HG03520 (cell line): ENCODE measurements at regions not wholly inside any gene's neighbourhood (a gene's known extent, or its start where the extent isn't known, plus 50 kb on each side); places are given as distances from the start of the nearest gene placed in this dataset.

Experiments
- ATAC-seq: cut with Tn5 transposase; IDR thresholded peaks from one replicate; pipeline ENCODE4 v1.9.1; 2021; ENCODE audit warnings: mild to moderate bottlenecking, moderate library complexity; ENCODE audit not compliant: unreplicated experiment

DNA sequence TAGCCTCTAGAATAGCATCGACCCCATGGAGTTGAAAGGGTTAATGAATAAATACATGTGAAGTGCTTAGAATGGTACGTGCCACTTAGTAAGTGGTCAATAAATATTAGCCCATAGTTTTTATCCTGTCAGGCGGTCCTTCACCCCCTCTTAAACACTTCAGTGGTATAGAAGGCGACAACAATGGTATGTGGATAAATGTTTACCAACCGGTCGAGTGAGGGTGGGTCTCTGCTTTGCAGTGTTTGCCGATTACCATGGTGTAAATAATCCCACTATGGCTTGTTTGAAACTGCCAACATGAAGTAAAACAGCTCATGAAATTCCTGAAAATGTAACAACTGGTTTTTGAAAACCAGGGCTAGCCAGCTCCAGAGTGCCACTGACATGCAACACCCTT, 541.2 kb downstream of the BUD13 start:
- no peak for ATAC-seq

DNA sequence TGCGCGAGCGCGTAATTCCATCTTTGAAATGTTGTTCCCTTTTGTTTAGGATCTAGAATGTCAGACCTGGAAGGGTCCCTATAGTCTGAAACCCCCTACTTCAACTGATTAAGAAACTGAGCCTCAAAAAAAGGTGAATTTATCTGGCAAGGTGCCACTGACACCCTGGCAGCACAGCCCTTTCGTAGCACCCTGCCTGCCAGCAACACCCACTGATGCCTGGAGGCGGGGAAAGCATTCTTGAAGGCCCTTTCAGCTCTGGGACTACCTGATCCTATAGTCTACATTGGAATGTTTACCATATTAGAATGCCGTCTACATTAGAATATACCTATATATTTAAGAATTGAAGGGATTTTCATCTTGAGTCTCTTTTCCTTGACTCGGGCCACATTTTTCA, 542.3 kb downstream of the BUD13 start:
- ATAC-seq = no peak

DNA sequence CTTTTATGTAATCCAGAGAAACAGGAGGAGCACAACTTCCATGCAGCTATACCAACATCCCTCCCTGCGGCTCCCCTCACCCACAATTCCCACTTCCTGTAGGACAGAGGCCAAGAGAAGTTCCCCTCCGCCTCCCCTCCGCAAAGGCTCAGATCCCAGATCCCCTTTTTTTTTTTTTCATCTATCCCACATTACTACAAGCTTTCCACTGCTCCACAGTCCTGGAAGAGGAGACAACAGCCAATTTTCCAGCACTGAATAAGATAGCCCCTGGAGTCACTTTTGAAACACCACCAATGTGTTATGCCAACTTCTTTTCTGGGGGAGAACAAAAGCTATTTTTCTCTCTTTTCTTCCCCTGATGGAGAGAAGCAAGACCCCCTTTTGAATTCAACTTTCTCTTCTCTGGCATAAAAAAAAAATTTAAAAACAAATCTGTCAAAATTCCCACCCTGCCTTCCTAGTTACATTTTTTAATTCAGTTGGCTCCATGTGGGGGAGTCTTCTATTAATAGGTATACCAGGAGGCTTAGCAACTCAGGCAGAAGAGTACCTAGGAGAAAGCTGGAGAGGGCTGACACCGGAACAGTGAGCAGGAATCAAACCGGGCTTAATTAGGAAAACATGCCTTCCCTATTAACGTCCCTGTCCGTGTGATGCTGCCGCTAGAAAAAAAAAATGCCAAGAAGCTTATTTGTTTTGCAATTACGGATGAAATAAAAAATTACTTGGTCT, 543.4 kb downstream of the BUD13 start:
- ATAC-seq = no peak

DNA sequence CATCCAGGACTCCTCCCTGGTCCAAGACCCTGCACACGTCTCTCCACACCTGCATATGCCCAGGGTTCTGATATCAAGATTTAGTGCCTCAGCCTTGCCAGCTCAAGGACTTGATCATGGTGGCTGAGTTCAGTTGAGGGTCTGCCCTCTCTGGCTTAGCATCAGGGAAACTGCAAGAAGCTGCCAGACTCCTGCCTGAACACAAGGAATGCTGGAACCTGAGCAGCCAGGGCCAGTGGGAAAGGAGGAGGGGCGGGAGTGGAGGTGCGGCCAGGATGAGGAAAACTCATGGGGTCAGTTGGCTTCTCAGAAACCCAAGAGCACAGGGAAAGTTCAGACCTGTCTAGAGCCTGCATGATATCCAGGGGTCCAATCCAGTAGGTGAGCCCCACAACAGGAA, 546.1 kb downstream of the BUD13 start:
- no peak for ATAC-seq

DNA sequence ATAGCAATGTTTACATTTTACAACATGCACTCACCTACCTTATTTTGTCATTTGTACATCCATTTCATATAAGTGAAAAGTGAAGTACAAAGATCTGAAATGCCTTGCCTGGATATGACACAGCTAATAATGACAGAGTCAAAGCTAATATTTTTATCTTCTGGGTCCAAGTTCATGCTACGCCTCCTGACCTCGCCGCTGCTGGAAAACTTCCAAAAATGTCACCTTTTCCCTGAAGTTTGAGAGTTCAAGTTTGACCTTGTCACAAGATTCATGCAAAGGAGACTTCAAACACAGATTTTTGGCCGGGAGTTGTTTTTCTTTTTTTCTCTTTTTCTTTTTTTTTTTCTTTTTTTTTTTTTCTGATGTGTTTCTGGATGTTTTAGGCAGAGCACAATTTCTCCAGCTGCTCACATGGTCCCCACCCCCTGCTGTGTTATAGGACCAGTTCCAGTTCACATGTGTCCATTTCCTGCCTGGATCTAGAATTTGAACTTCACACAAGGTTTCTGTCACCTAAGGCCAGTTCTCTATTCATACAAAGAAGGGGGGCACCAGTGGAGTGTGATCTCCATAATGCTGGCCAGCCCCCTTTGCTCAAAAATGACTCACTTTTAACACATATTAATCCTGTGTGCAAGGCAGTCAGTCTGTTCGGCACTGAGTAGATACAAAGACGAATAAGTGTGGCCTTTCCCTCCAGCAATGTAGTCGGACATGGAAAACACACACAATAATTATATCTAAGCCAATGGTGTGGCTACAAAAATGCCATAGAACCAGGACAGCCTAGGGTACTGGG, 546.8 kb downstream of the BUD13 start:
- ATAC-seq = no peak

DNA sequence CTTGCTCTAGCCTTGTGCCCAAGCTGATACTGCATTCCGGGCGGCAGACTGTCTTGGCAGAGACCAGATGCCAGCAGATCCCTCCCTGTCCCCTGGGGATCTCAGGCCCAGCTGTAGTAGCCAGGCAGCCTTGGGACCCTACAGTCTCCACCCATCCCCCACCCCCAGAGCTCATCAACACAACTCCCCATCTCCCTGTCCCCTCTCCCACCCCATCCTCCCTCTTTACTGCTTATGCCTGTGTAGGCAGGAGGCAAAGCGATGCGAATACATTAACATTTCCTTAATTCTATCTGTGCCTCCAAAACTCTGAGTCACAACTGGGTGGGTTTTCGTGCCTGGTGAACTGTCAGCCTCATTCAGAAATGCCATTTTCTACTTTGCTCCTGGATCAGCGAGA, 547.6 kb downstream of the BUD13 start:
- ATAC-seq = no peak

DNA sequence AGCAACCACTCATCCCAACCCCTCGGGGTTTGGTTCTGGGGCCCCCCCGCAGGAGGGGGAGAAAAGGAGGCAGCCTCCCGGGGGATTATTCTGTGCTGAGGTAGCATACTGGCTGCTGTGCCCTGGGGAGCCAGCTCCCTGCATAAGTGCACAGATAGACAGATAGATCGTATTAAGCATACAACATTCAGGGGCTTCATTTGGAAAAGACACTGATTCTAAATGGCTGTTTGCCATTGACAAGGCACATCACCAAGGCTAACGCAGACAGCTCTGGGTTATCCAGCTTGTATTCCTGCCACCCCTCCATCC, 547.9 kb downstream of the BUD13 start:
- ATAC-seq = no peak

DNA sequence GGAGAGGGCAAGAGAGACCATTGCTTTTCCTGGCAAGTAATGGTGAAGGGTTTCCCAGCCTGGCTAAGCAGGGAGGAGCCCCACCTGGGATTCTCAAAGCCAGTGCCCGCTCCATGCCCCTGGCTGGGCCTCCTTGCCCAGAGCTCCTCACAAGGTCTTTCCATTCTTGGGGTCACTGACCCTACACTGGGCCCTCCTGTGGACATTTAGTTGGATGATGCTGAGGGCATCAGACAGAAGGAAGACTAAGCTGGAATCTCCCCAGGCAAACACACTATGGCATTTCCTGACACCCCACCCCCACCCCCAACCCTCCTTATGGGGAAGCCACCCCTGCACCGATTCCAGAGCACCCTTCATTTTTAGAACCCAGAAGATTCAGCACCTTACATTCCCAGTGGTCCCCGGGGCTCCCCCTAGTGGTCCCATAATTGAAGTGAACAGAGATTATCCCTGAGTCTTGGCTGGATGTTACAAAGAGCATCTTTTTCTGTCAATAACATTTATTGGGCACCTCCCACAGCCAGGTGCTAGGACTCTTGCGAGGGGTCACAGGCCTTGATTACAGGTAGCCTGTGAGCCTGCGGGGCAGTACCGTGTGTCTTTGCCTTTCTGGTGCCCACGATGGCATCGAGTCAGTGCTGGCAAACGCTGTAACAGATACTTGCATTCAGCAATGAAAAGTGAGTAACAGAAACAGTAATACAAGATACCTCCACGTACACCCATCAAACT, 548.5 kb downstream of the BUD13 start:
- ATAC-seq = no peak

DNA sequence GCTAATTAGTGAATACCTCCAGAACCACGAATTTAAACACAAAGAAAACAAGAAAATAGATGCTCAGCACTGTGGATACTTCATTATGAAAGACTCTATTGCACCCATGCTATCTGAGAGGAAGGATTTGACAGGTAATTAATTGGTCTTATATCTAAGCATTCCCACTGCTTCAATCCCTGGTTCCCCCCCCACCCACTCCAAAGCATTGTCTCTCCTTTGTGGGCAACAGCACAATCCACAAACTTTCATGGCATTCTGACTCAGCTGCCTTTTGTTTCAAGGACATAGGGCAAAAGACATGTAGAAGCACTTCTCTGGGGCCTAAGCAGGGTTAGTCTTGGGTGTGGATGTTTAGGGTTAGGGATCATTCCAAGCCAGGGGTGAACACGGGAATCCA, 551.4 kb downstream of the BUD13 start:
- ATAC-seq = no peak

DNA sequence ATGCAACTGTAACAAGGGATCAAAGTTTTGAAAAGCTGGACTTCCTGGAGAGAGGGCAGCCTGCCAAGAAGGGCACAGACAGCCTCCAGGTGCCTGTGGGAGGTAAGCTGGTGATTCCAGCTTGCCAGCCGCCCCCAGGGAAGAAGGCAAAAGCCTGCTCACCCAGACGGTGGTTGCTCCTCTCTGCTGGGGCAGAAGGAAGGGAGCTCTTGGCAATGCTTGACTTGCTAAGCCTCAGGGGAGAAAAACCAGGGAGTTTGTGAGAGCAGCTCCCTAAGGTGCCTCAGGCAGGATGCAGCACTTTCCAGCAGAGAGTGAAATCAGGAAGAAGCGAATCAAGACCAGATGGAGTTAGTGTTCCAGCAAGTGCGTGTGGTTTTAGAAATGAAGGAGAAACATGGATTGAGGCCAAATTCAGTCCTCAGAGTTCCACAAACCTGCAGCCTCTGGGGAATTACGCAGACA, 553.6 kb downstream of the BUD13 start:
- no peak for ATAC-seq

DNA sequence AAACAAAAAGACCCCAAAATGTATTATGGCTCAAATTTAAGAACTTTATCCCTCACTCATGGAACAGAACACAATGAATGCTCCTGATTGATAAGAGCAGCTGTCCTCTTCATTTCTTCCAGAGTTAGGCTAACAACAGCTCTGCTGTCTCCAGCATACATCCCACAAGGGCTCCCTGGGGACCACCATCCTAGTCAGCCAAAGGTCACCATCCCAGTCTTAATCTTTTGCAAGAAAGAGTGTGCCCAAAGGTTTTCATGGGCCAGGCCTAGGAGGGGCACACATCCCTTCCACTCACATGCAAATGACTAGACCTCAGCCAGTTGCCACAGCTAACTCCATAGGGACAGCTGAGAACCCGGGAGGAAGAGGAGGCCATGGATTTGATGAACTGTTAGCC, 555.3 kb downstream of the BUD13 start:
- no peak for ATAC-seq

DNA sequence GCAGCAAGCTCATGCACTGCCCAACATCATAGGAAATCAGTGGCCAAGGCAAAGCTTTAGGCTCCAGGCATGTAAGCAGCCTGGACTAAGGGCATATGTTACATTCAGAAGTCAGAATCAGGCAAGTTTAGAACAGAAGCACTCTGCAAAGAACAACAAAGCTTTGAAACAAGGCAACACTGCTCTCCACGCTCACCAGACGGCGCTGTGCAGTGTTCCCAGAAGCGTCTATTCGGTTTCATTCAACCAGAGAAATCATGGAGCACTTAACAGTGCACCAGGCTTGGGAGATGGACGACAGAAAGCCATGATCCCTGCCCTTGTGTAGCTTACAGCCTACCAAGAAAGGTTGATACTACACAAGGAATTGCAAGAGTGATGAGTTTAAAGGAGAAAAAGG, 555.8 kb downstream of the BUD13 start:
- no peak for ATAC-seq

DNA sequence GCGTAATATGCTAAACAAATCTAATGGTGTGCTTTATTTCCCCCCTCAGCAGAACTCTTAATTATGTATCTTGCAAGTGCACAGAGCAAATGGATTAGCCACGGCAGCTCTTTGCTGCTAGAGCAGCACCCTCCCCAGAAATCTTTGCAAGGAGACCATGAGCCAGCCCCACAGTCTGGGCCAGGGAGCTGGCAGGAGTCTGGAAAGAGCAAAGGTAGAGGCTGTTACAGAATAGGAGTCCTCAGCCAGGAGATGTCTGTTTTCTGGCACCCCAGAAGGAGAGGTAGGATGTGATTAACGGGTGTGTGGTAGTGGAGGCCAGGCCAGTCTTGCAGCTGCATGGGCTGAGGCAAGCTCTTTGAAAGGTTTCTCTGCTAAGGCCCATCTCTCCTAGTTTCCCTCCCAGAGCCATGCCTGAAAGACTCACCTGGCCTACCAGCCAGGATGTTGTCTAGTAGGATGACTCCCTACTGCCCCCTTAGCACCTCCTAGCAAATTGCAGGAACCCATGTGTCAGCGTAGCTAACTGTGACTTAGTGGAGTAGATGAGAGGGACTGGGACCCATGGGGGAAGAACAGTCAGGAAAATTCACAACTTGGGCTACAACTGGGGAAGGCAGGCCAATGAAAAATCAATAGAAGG, 557.2 kb downstream of the BUD13 start:
- ATAC-seq = no peak

DNA sequence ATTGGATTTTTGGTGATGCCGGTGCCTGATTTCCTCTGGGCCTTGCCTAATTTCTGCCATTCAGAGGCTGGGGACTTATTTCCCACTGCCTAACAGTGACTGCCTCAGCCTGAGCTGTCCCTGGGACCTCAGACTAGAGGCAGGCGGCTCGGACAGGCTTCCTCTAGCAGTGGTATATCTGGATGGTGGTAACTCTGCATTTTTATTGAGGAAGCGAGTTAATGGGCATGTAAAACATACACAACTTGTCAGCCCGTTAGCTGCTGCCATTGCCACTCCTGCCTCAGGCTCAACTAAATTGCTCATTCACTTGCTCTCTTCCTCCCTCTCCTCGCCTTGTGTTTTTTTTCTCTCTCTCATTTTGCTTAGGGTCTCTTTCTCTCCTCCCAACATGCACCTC, 561.6 kb downstream of the BUD13 start:
- ATAC-seq = no peak

DNA sequence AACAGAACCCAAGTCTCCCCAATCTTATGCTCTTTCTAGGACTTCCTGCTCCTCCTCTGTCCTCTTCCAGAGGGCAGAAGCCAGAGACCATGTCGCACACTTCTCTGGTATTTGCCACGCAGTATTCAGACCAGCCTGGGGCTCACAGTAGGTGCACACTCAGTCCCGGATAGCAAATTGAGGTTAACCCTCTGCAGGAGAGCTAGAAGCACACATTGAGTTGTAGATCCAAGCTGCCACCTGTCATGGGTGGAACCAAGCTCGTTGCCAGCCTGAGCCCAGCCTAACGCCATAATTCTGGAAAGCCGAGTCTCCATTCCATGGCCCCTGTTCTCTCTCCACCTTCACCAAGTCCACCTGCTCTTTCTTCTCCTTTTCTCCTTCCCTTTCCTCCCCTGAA, 562.1 kb downstream of the BUD13 start:
- ATAC-seq = no peak

DNA sequence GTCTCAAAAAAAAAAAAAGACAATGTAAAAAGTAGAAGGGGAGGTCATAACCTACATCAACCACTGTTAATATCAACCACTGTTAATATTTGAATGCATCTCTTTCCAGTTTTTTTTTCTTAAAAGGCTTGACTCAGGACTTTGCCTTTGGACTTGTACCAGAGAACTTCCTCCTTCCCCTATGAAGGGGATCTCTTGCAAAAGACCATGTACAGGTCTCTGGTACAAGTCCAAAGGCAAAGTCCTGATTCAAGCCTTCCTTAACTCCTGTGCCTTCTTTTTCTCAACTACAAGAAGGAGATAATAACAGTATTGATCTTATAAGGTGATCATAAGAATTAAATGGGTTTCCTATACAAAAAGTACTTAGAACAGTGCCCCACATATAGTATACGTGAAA, 563.5 kb downstream of the BUD13 start:
- ATAC-seq = no peak

DNA sequence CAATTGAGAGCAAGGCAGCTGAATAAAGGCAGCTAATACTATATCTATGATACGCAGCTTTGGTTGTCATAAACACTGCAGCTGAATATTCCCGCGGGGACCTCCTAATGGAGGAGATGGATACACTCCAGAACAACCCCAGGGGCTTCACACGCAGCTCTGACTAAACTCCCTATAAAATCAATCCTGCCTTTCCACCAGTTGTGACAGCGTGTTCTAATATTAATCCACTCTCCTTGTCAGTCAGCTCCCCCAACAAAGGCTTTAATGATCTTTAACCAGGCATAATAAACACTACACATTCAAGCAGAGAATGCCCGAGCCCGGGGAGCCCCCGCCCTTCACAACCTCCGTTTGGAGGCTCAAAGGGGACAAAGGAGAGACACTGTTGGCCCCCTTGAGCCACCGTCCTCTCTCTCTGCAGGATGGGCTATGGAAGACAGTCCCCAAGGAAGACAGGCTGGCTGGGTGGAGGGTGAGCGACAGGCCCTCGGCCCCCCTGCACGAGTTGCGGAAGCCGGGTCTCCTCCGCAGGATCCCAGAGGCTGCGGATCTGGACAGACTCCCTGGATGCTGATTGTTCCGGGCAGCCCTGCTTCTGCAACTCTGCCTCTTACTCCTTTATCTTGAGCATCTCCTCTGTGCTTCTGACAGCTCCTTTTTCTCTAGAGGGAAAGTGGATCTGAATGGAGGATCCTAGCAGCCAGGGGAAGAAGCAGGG, 565.2 kb downstream of the BUD13 start:
- no peak for ATAC-seq

DNA sequence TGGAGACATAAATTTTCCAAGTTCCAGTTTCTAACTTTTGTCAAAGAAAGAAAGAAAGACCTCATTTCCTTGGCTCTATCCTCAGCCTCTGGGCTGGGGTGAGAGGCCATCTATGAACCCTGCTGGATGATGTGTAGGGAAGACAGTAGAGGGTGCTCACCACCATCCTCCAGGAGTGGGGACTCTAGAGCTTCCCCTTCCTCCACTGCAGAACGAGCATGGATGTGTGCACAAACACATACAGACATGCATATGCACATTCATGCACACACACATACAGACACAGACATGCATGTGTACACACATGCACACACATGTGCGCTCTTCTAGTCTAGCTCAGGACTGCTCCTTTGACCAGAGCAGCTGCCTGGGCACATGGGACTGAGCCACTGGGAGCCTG, 565.8 kb downstream of the BUD13 start:
- no peak for ATAC-seq

DNA sequence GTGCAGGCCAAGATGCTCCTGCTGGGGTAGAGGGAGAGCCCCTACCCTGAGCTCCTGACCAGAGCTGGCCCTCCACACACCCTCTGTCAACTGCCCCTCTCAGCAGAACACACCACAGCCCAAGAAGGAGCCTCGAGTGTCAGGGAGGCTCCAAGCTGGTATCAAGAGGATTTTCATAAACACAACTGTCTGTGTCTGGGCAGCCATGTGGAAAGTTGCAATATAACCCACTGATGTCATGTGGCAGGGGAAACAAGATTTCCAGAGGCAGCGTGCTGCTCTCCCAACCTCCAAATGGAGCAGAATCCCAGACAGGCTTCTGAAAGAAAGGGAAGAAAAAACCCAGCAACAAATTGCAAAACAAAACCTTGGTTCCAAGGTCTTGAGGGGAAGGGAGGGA, 569.9 kb downstream of the BUD13 start:
- no peak for ATAC-seq

DNA sequence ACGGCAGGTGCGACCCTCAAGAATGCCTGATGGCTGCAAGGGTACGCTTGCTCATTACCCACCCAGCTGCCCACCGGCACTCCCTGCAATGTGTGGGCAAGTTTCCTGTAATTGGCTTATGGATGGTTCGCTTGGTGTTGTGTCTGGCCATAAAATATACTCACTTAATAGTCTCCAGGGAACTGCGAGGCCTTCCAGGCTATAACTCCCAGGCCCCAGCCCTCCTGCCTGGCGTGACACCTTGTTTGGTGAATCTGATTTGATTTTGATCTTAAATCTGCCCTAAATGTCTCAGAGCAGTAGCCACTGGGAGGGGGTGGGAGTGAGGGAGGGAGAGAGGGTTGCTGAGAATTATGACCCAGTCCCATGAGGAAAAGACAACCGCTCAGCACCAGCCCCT, 572.2 kb downstream of the BUD13 start:
- ATAC-seq = no peak

DNA sequence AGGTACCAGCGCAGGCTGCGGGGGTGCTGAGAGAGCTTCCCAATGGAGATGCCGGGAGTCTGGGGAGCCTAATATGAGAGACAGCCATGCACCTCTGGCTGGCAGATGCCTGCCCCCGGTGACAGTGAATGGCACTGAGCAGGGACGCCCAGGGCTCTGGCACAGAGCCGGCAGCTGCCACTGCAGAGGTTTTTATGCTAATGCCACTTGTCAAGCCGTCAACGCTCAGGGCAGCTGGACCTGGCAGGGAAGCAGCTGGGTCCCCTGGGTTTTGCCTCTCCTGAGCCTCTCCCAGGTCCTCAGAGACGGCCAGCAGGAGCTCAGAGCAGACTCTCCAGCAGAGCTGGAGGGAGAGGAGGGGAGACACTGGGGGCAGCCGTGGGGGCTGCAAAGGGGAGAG, 573.6 kb downstream of the BUD13 start:
- no peak for ATAC-seq
